Ishikawa (cell line): ENCODE measurements at regions not wholly inside any gene's neighbourhood (a gene's known extent, or its start where the extent isn't known, plus 50 kb on each side); places are given as distances from the start of the nearest gene placed in this dataset.

Experiments
- CEBPB ChIP-seq: IDR thresholded peaks from 2 replicates; pipeline ENCODE4 v1.6.1; 2012
- CREB1 ChIP-seq: IDR thresholded peaks from 2 replicates; pipeline ENCODE4 v1.6.1; 2012; ENCODE audit warnings: low read depth
- EGR1 ChIP-seq: IDR thresholded peaks from 2 replicates; pipeline ENCODE4 v1.6.1; 2012
- EP300 ChIP-seq: IDR thresholded peaks from 2 replicates; pipeline ENCODE4 v1.6.1; 2012; ENCODE audit warnings: borderline replicate concordance
- FOXM1 ChIP-seq: IDR thresholded peaks from 2 replicates; pipeline ENCODE4 v1.6.1; 2012; ENCODE audit warnings: low read depth, borderline replicate concordance
- MAX ChIP-seq: IDR thresholded peaks from 2 replicates; pipeline ENCODE4 v1.6.1; 2012
- NFIC ChIP-seq: IDR thresholded peaks from 2 replicates; pipeline ENCODE4 v1.6.1; 2012
- RAD21 ChIP-seq: IDR thresholded peaks from 2 replicates; pipeline ENCODE4 v1.6.1; 2012; ENCODE audit warnings: low read depth
- REST ChIP-seq: IDR thresholded peaks from 2 replicates; pipeline ENCODE4 v1.6.1; 2012; ENCODE audit warnings: low read depth, mild to moderate bottlenecking
- TAF1 ChIP-seq: IDR thresholded peaks from 2 replicates; pipeline ENCODE4 v1.6.1; 2012; ENCODE audit warnings: low read depth, mild to moderate bottlenecking
- TCF12 ChIP-seq: IDR thresholded peaks from 2 replicates; pipeline ENCODE4 v1.6.1; 2012; ENCODE audit warnings: low read depth
- TEAD4 ChIP-seq: IDR thresholded peaks from 2 replicates; pipeline ENCODE4 v1.6.1; 2012
- USF1 ChIP-seq: IDR thresholded peaks from 2 replicates; pipeline ENCODE4 v1.6.1; 2012
- YY1 ChIP-seq: IDR thresholded peaks from 2 replicates; pipeline ENCODE4 v1.6.1; 2012; ENCODE audit warnings: low read depth
- ZBTB7A ChIP-seq: IDR thresholded peaks from 2 replicates; pipeline ENCODE4 v1.6.1; 2012; ENCODE audit warnings: low read depth

- TF ChIP-seq MAX (no peak), EP300 (no peak), USF1 (no peak), YY1 (no peak)
Observed at GRCh38 chr10:57741751-57742150, 525.9 kb downstream of the IPMK start.

GRCh38 chr10:57723305-57723704 lies 544.4 kb downstream of the IPMK start:
- TF ChIP-seq TCF12 (no peak), CREB1 (no peak), MAX (no peak), USF1 (no peak), YY1 (no peak), CEBPB (no peak), REST (no peak), TEAD4 (no peak), RAD21 (no peak), EP300 (no peak), TAF1 (no peak), ZBTB7A (no peak), EGR1 (no peak), NFIC (no peak), FOXM1 (no peak)

GRCh38 chr10:57716884-57717283 lies 550.8 kb downstream of the IPMK start:
- TF ChIP-seq RAD21 (peak; percentile 42; the same call in 1 of the 2 replicates), EP300 (no peak)

GRCh38 chr10:57715233-57715632 lies 552.5 kb downstream of the IPMK start:
- no peak for TF ChIP-seq TCF12
- TF ChIP-seq TAF1: no peak

GRCh38 chr10:57707300-57707658 lies 560.4 kb downstream of the IPMK start:
- TF ChIP-seq TCF12 (no peak), USF1 (no peak), NFIC (no peak), YY1 (no peak), FOXM1 (no peak), CEBPB (no peak), REST (no peak)

- TF ChIP-seq TEAD4 (no peak), MAX (no peak), EP300 (no peak), CREB1 (no peak), USF1 (no peak), YY1 (no peak), EGR1 (no peak), FOXM1 (no peak), TAF1 (no peak), REST (no peak)
Observed at GRCh38 chr10:57706576-57707299, 561.0 kb downstream of the IPMK start.
